NT2/D1 (cell line): ENCODE measurements at regions not wholly inside any gene's neighbourhood (a gene's known extent, or its start where the extent isn't known, plus 50 kb on each side); places are given as distances from the start of the nearest gene placed in this dataset.

Experiments used
- DNase-seq: peaks from one replicate; pipeline ENCODE4 v3.0.0-alpha.2; 2011; ENCODE audit warnings: low read depth, low spot score
- H3K27me3 ChIP-seq: 2 replicates; pipeline ENCODE4 v1.6.0; 2011; ENCODE audit warnings: mild to moderate bottlenecking; ENCODE audit not compliant: insufficient read length, insufficient read depth
- H3K36me3 ChIP-seq: 2 replicates; pipeline ENCODE4 v1.6.1; 2011; ENCODE audit warnings: mild to moderate bottlenecking, low read length, mixed read lengths; ENCODE audit not compliant: insufficient read depth, insufficient read length
- H3K4me1 ChIP-seq: 2 replicates; pipeline ENCODE4 v1.5.1; 2011; ENCODE audit not compliant: insufficient read depth, insufficient read length
- H3K4me3 ChIP-seq: 2 replicates; pipeline ENCODE4 v1.5.1; 2011; ENCODE audit warnings: low read depth; ENCODE audit not compliant: insufficient read length
- H3K9ac ChIP-seq: 2 replicates; pipeline ENCODE4 v1.6.0; 2011; ENCODE audit warnings: low read depth; ENCODE audit not compliant: insufficient read length
- H3K9me3 ChIP-seq: 2 replicates; pipeline ENCODE4 v1.5.1; 2011; ENCODE audit warnings: mild to moderate bottlenecking, low read length; ENCODE audit not compliant: insufficient read depth
- SUZ12 ChIP-seq: IDR thresholded peaks from 2 replicates; pipeline ENCODE4 v1.6.1; 2011; ENCODE audit not compliant: insufficient read length, insufficient read depth; ENCODE audit errors: extremely low read depth
- YY1 ChIP-seq: IDR thresholded peaks from 2 replicates; pipeline ENCODE4 v1.6.1; 2011; ENCODE audit not compliant: insufficient read length, insufficient read depth
- ZNF274 ChIP-seq: IDR thresholded peaks from 2 replicates; pipeline ENCODE4 v1.6.1; 2011; ENCODE audit warnings: mild to moderate bottlenecking, low read depth, low read length

DNA sequence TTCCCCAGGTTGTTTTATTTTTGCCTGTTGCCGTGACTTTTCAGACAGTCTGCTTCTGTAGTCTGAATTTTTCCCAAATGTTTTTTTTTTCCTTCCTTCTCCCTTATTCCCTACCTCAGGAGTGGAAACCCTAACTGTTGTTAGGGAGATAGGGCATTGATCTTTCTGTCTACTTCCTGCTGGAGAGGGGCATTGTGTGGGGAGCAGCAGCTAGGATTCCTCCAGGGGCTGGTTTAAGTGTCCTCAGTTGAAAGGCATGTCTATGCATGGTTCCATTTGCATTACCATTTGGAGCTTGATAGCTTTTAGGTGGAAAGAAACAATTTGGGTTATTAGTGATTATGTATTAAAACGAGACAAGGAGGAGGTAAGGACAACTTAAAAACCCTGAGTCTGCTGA lies 383.9 kb downstream of the DCAF12L2 start:
- no peak overlapping the region for H3K9ac ChIP-seq
- no peak overlapping the region for H3K4me3 ChIP-seq
- no peaks in the 10 kb centered on the region for H3K9me3 ChIP-seq
- TF ChIP-seq YY1 = no peak
- TF ChIP-seq ZNF274 = no peak
- TF ChIP-seq SUZ12 = no peak
- no peaks in the 10 kb centered on the region for H3K4me1 ChIP-seq
- no peaks in the 10 kb centered on the region for H3K27me3 ChIP-seq
- DNase-seq = no peak
- H3K36me3 ChIP-seq = no peaks in the 10 kb centered on the region

DNA sequence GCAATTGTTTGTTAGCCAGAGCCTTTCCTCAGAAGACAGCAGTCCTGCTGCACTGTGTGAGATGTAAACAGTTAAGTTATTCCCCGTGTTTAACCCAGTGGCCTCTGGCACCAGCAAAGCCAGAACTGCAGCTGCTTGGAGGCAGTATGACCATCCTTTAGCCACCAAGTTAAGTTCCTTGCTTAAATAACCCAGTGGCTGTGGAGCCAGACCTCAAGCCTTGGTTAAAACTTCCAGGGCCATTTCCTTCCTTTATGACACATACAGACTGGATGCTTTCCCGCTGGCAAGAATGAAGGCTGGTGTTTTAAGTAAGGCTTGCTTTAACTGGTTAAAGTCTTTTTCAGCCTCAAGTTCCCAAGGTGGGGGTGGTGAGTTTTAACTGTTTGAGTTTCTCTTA lies 379.8 kb downstream of the DCAF12L2 start:
- TF ChIP-seq ZNF274 (no peak), SUZ12 (no peak), YY1 (no peak)
- Histone ChIP-seq H3K9me3 (peaks cover 6% of the 10 kb centered on the region; the same call in 1 of the 2 replicates), H3K4me1 (no peaks in the 10 kb centered on the region), H3K4me3 (no peak overlapping the region), H3K9ac (no peak overlapping the region), H3K27me3 (no peaks in the 10 kb centered on the region), H3K36me3 (no peaks in the 10 kb centered on the region)
- DNase-seq = no peak

DNA sequence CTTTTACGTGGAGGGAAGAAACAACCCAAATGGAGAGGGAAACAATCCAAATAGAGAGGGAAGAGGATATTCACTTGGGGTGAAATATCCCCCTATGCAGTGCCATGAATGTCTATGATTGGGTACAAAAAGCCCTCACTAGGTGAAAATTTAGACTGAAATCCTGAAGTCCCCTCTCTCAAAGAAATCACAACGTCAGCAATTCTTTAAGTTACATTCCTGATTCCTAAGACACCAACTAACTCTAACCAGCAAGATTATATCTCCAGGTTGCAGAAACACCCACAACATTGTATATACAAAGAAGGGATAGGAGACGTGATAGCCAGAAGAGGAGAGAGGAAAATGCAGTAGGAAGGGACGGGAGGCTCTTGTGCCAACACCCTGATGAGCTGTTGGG lies 374.3 kb downstream of the DCAF12L2 start:
- TF ChIP-seq SUZ12 (no peak), YY1 (no peak), ZNF274 (no peak)
- Histone ChIP-seq H3K4me3 (no peak overlapping the region), H3K9me3 (peaks cover 6% of the 10 kb centered on the region; the same call in 1 of the 2 replicates), H3K27me3 (no peaks in the 10 kb centered on the region), H3K36me3 (no peaks in the 10 kb centered on the region), H3K4me1 (no peaks in the 10 kb centered on the region), H3K9ac (no peak overlapping the region)
- DNase-seq = no peak

DNA sequence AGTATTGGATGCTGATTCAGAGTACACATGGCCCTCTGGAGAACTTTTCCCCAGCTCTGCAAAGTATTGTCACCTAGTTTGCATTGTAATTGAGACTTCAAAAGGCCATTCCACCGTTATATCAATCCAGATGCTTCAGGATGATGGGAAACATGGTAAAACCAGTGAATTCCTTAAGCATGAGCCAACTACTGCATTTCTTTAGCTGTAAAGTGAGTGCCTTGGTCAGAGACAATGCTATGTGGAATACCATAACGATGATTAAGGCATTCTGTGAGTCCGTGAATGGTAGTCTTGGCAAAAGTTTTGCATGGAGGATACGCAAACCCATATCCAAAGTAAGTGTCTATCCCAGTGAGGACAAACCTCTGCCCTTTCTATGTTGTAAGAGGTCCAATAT lies 355.2 kb downstream of the DCAF12L2 start:
- no peak for TF ChIP-seq YY1
- no peak for TF ChIP-seq SUZ12
- no peak for TF ChIP-seq ZNF274
- Histone ChIP-seq H3K4me3 (no peak overlapping the region), H3K9ac (no peak overlapping the region), H3K4me1 (no peaks in the 10 kb centered on the region), H3K27me3 (no peaks in the 10 kb centered on the region), H3K9me3 (no peaks in the 10 kb centered on the region), H3K36me3 (no peaks in the 10 kb centered on the region)
- no peak for DNase-seq

DNA sequence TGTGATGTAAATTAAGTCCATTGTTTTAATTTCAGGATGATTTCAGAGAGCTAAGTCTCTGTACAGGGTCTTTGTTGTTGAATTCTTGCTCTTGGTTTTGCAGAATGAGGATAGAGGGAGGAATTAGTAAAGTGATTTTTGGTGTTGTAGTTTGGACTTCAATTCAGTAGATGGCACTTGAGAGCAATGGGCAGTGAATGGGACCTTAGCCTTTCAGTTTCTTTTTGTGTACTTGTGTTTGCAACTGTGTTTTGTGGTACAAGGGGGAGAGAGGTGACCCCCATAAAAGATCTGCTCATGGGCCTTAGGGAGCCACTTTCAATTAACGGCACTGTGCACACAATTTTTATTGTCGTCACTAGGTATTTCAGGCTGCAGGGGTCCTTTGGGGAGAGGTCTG lies 340.0 kb downstream of the DCAF12L2 start:
- TF ChIP-seq ZNF274 = no peak
- no peak for TF ChIP-seq SUZ12
- no peak for TF ChIP-seq YY1
- H3K4me3 ChIP-seq = no peak overlapping the region
- no peaks in the 10 kb centered on the region for H3K27me3 ChIP-seq
- H3K9me3 ChIP-seq = no peaks in the 10 kb centered on the region
- no peak overlapping the region for H3K9ac ChIP-seq
- no peak for DNase-seq
- H3K4me1 ChIP-seq = no peaks in the 10 kb centered on the region
- H3K36me3 ChIP-seq = no peaks in the 10 kb centered on the region

DNA sequence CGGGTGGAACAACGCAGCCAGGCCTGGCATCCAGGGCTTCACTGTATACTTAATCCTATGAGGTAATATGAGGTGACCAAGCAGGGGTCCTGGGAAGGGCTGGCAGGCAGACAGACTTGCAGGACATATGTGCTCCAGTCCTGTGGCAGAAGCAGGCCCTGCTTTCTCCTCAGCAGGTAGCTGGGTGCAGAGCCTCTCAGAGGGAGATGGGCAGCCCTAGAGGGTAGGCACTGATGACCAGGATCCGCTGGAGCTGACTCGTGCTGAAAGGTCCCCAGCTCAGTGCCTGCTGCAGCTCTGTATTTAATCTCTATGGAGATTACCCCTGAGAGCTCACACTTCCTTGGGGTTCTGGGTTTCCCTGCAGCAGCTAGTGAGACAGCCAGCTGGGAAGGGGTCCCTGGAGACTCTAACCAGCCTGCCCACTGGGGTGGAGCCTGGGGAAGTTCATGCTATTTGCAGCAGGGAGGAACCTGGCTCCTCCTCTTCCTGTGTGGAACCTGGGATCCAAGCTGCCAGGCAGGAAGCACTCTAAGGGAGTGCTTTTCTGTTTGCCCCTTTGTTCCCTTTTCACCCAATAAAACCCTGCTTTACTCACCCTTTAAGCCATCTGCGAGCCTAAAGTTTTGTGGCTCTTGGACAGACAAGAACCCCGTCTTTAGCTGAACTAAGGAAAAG lies 339.2 kb downstream of the DCAF12L2 start:
- Histone ChIP-seq H3K4me1 (no peaks in the 10 kb centered on the region), H3K9ac (no peak overlapping the region), H3K4me3 (no peak overlapping the region), H3K36me3 (no peaks in the 10 kb centered on the region), H3K27me3 (no peaks in the 10 kb centered on the region), H3K9me3 (no peaks in the 10 kb centered on the region)
- TF ChIP-seq ZNF274 (no peak), SUZ12 (no peak), YY1 (no peak)
- no peak for DNase-seq

DNA sequence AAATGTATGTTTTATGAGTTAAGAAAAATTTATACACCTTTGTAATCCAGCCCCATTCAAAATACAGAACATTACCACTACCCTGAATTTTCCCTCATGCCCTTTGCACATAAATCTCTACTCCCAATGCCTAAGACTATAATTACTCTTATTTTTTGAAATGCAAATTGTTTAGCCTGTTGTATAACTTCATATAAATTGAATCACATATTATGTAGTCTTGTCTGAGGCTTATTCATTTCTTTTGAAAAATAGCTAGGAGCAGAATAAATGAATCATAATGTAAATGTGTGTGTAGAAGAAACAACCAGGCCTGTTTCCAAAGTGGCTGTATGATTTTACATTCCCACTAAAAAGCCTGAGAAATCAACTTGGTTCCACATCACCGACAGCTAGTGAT lies 319.8 kb downstream of the DCAF12L2 start:
- H3K36me3 ChIP-seq = no peaks in the 10 kb centered on the region
- no peak overlapping the region for H3K9ac ChIP-seq
- TF ChIP-seq SUZ12 (no peak), YY1 (no peak), ZNF274 (no peak)
- no peak for DNase-seq
- H3K27me3 ChIP-seq = no peaks in the 10 kb centered on the region
- H3K4me1 ChIP-seq = no peaks in the 10 kb centered on the region
- no peaks in the 10 kb centered on the region for H3K9me3 ChIP-seq
- no peak overlapping the region for H3K4me3 ChIP-seq
